MM.1S (cell line): ENCODE measurements at regions not wholly inside any gene's neighbourhood (a gene's known extent, or its start where the extent isn't known, plus 50 kb on each side); places are given as distances from the start of the nearest gene placed in this dataset.

Experiments used
- DNase-seq: peaks from one replicate; pipeline ENCODE4 v3.0.0-alpha.2; 2015
- H2AFZ ChIP-seq: fragments of 300-600 bp; sonication (generic); 2 replicates; pipeline ENCODE4 v1.6.0; 2016; ENCODE audit warnings: antibody characterized with exemption, low read length
- H3F3A ChIP-seq: fragments of 300-600 bp; sonication (generic); 2 replicates; pipeline ENCODE4 v1.6.1; 2016; ENCODE audit warnings: mild to moderate bottlenecking, antibody characterized with exemption, low read length, moderate library complexity, mixed read lengths; ENCODE audit not compliant: insufficient read depth
- H3K27ac ChIP-seq: fragments of 300-600 bp; sonication (generic); 2 replicates; pipeline ENCODE4 v1.5.1; 2016; ENCODE audit warnings: mild to moderate bottlenecking, low read length
- H3K27me3 ChIP-seq: fragments of 300-600 bp; sonication (generic); replicated peaks from 2 replicates; pipeline ENCODE4 v1.6.0; 2016; ENCODE audit warnings: low read length; ENCODE audit not compliant: insufficient read depth
- H3K36me3 ChIP-seq: fragments of 300-600 bp; sonication (generic); replicated peaks from 2 replicates; pipeline ENCODE4 v1.6.1; 2016; ENCODE audit warnings: mild to moderate bottlenecking, low read length, mixed read lengths; ENCODE audit not compliant: insufficient read depth
- H3K4me1 ChIP-seq: fragments of 300-600 bp; sonication (generic); 2 replicates; pipeline ENCODE4 v1.6.1; 2016; ENCODE audit warnings: low read length, mixed read lengths
- H3K4me2 ChIP-seq: fragments of 300-600 bp; sonication (generic); 2 replicates; pipeline ENCODE4 v1.6.0; 2016; ENCODE audit warnings: low read depth, low read length
- H3K4me3 ChIP-seq: fragments of 300-600 bp; sonication (generic); 2 replicates; pipeline ENCODE4 v1.5.1; 2016; ENCODE audit warnings: low read length, mixed read lengths
- H3K79me2 ChIP-seq: fragments of 300-600 bp; sonication (generic); 2 replicates; pipeline ENCODE4 v1.6.1; 2016; ENCODE audit warnings: mixed run types, low read length, mixed read lengths
- H3K9ac ChIP-seq: fragments of 300-600 bp; sonication (generic); 2 replicates; pipeline ENCODE4 v1.6.1; 2016; ENCODE audit warnings: low read length, mixed read lengths
- H3K9me2 ChIP-seq: fragments of 300-600 bp; sonication (generic); replicated peaks from 2 replicates; pipeline ENCODE4 v1.6.1; 2016; ENCODE audit warnings: mild to moderate bottlenecking, low read length, mixed read lengths; ENCODE audit not compliant: insufficient read depth
- H3K9me3 ChIP-seq: fragments of 300-600 bp; sonication (generic); replicated peaks from 2 replicates; pipeline ENCODE4 v1.6.1; 2016; ENCODE audit warnings: mild to moderate bottlenecking, low read length, mixed read lengths; ENCODE audit not compliant: insufficient read depth
- H4K20me1 ChIP-seq: fragments of 300-600 bp; sonication (generic); 2 replicates; pipeline ENCODE4 v1.6.1; 2016; ENCODE audit warnings: mild to moderate bottlenecking, low read length, moderate library complexity, mixed read lengths; ENCODE audit not compliant: insufficient read depth
- CTCF ChIP-seq: fragments of 300-600 bp; sonication (generic); IDR thresholded peaks from 2 replicates; pipeline ENCODE4 v1.5.1; 2016; ENCODE audit warnings: antibody characterized with exemption, low read length, mixed read lengths
- EZH2 ChIP-seq: fragments of 300-600 bp; sonication (generic); optimal IDR thresholded peaks from 2 replicates; pipeline ENCODE3; 2017; ENCODE audit warnings: low read depth, mild to moderate bottlenecking, antibody characterized with exemption, low read length, mixed read lengths
- EZH2phosphoT487 ChIP-seq: fragments of 300-600 bp; sonication (generic); IDR thresholded peaks from 2 replicates; pipeline ENCODE4 v1.6.1; 2018; ENCODE audit warnings: antibody characterized with exemption, low read length

GRCh38 chr5:19301271-19301670, 686.7 kb downstream of the CDH18 start:
- Histone ChIP-seq H3K4me1 (no peaks in the 10 kb centered on the region), H3K9ac (no peak overlapping the region), H3K9me3 (no peaks in the 10 kb centered on the region), H3K4me2 (no peak overlapping the region), H3F3A (no peaks in the 10 kb centered on the region), H2AFZ (no peak overlapping the region), H3K27ac (no peak overlapping the region), H3K4me3 (no peak overlapping the region), H3K36me3 (no peaks in the 10 kb centered on the region), H3K27me3 (no peaks in the 10 kb centered on the region), H4K20me1 (no peaks in the 10 kb centered on the region), H3K79me2 (no peaks in the 10 kb centered on the region), H3K9me2 (no peaks in the 10 kb centered on the region)
- no peak for TF ChIP-seq EZH2
- no peak for TF ChIP-seq EZH2phosphoT487
- no peak for TF ChIP-seq CTCF
- no peak for DNase-seq

GRCh38 chr5:19314840-19315239, 673.2 kb downstream of the CDH18 start:
- H3K27ac ChIP-seq, result no peak overlapping the region
- no peak overlapping the region for H2AFZ ChIP-seq
- H3F3A ChIP-seq, result no peaks in the 10 kb centered on the region
- H3K9me2 ChIP-seq, result no peaks in the 10 kb centered on the region
- no peak for TF ChIP-seq EZH2
- TF ChIP-seq EZH2phosphoT487, result no peak
- no peak for TF ChIP-seq CTCF
- no peaks in the 10 kb centered on the region for H3K36me3 ChIP-seq
- no peaks in the 10 kb centered on the region for H4K20me1 ChIP-seq
- H3K79me2 ChIP-seq, result no peaks in the 10 kb centered on the region
- H3K4me1 ChIP-seq, result no peaks in the 10 kb centered on the region
- no peak for DNase-seq
- no peaks in the 10 kb centered on the region for H3K9me3 ChIP-seq
- H3K9ac ChIP-seq, result no peak overlapping the region
- H3K4me3 ChIP-seq, result no peak overlapping the region
- H3K4me2 ChIP-seq, result no peak overlapping the region
- no peaks in the 10 kb centered on the region for H3K27me3 ChIP-seq

- no peaks in the 10 kb centered on the region for H3F3A ChIP-seq
- H3K79me2 ChIP-seq, result no peaks in the 10 kb centered on the region
- no peaks in the 10 kb centered on the region for H3K9me2 ChIP-seq
- H3K27me3 ChIP-seq, result no peaks in the 10 kb centered on the region
- H3K4me3 ChIP-seq, result no peak overlapping the region
- H3K4me2 ChIP-seq, result no peak overlapping the region
- H3K9ac ChIP-seq, result no peak overlapping the region
- no peak for DNase-seq
- H4K20me1 ChIP-seq, result no peaks in the 10 kb centered on the region
- no peaks in the 10 kb centered on the region for H3K9me3 ChIP-seq
- H3K27ac ChIP-seq, result no peak overlapping the region
- H2AFZ ChIP-seq, result no peak overlapping the region
- H3K36me3 ChIP-seq, result no peaks in the 10 kb centered on the region
- TF ChIP-seq EZH2 (no peak), CTCF (no peak), EZH2phosphoT487 (no peak)
- H3K4me1 ChIP-seq, result peaks cover 9% of the 10 kb centered on the region
Measured at GRCh38 chr5:19319252-19319651, 668.7 kb downstream of the CDH18 start.
